ENCODE measurements at regions not wholly inside any gene's neighbourhood (a gene's known extent, or its start where the extent isn't known, plus 50 kb on each side); places are given as distances from the start of the nearest gene placed in this dataset.

GRCh38 chr10:33095867-33096815, 138.1 kb upstream of the ITGB1 start:
- no peak for TF ChIP-seq EP300 (IDR thresholded peaks at IDR 0.05; ENCODE audit: low read depth)
- no peak for TF ChIP-seq CTCF (IDR thresholded peaks at IDR 0.05)
- no peak for TF ChIP-seq POLR2A (IDR thresholded peaks at IDR 0.05)
